H1 (cell line): ENCODE measurements at regions not wholly inside any gene's neighbourhood (a gene's known extent, or its start where the extent isn't known, plus 50 kb on each side); places are given as distances from the start of the nearest gene placed in this dataset.

Experiments
- CTCF ChIA-PET: fragments of 300-600 bp; sonication (Branson Sonifier 250); formaldehyde crosslinking; loops from one replicate; lab custom pipeline; 2021; ENCODE audit not compliant: partially characterized antibody; lab: Charles Lee
- POLR2A ChIA-PET: fragments of 300-600 bp; sonication (Branson Sonifier 250); formaldehyde crosslinking; loops from one replicate; lab custom pipeline; 2021; ENCODE audit warnings: inconsistent platforms; ENCODE audit not compliant: partially characterized antibody; lab: Charles Lee
- DNase-seq, 2 experiments: peaks; one replicate each; pipeline versions ENCODE4 v3.0.0 to v3.0.0-alpha.2; 2010 to 2022; ENCODE audit warnings: low spot score in 2 of 2, low read depth in 1 of 2, mixed read lengths in 1 of 2
- FAIRE-seq: peaks from 2 replicates; lab custom pipeline; 2011; peaks lifted over from hg19 to GRCh38; lab: Jason Lieb, UNC
- H2AFZ ChIP-seq: 2 replicates; pipeline ENCODE4 v1.8.1; 2012; ENCODE audit warnings: low read length, inconsistent platforms
- H2AK5ac ChIP-seq: 2 replicates; pipeline ENCODE4 v1.6.1; 2013; ENCODE audit warnings: low read depth, low read length
- H2BK120ac ChIP-seq: replicated peaks from 2 replicates; pipeline ENCODE3; 2013; ENCODE audit warnings: low read depth, low read length, inconsistent platforms
- H2BK12ac ChIP-seq: 2 replicates; pipeline ENCODE4 v1.6.1; 2013; ENCODE audit warnings: low read depth, low read length
- H2BK15ac ChIP-seq: 2 replicates; pipeline ENCODE4 v1.6.1; 2013; ENCODE audit warnings: low read length
- H2BK20ac ChIP-seq: 2 replicates; pipeline ENCODE4 v1.6.1; 2013; ENCODE audit warnings: low read length
- H2BK5ac ChIP-seq: 2 replicates; pipeline ENCODE4 v1.6.1; 2013; ENCODE audit warnings: low read depth, low read length
- H3K14ac ChIP-seq: 2 replicates; pipeline ENCODE4 v1.6.1; 2013; ENCODE audit warnings: inconsistent platforms; ENCODE audit not compliant: insufficient read length
- H3K18ac ChIP-seq: 2 replicates; pipeline ENCODE4 v1.6.1; 2013; ENCODE audit warnings: low read length; ENCODE audit errors: extremely low read depth
- H3K23ac ChIP-seq: 2 replicates; pipeline ENCODE4 v1.6.1; 2013; ENCODE audit warnings: inconsistent platforms; ENCODE audit not compliant: insufficient read length
- H3K23me2 ChIP-seq: 2 replicates; pipeline ENCODE4 v1.6.1; 2013; ENCODE audit warnings: low read depth, low read length
- H3K27ac ChIP-seq: 2 replicates; pipeline ENCODE4 v1.6.1; 2011; ENCODE audit warnings: low read depth, low read length, inconsistent platforms
- H3K27me3 ChIP-seq, 4 experiments: replicated peaks in 1 of 4; 1 replicate in 1 of 4; 2 replicates in 3 of 4; pipeline versions ENCODE4 v1.6.1 to v1.8.1; 2011 to 2013; ENCODE audit warnings: low read length in 3 of 4, mild to moderate bottlenecking in 3 of 4, inconsistent platforms in 2 of 4, mixed read lengths in 2 of 4, moderate library complexity in 1 of 4; ENCODE audit not compliant: control insufficient read depth in 3 of 4, insufficient read depth in 3 of 4; ENCODE audit errors: extremely low read depth in 1 of 4
- H3K36me3 ChIP-seq, 4 experiments: 2 replicates each; pipeline versions ENCODE4 v1.6.1 to v1.8.1; 2011 to 2013; ENCODE audit warnings: mild to moderate bottlenecking in 4 of 4, low read length in 3 of 4, moderate library complexity in 2 of 4, control low read depth in 1 of 4, inconsistent platforms in 1 of 4; ENCODE audit not compliant: insufficient read depth in 4 of 4, control insufficient read depth in 2 of 4
- H3K4ac ChIP-seq: replicated peaks from 2 replicates; pipeline ENCODE3; 2013; ENCODE audit warnings: low read length, low read depth, mixed read lengths, inconsistent platforms; ENCODE audit not compliant: insufficient read length
- H3K4me1 ChIP-seq, 4 experiments: replicated peaks in 1 of 4; 1 replicate in 1 of 4; 2 replicates in 3 of 4; pipeline versions ENCODE4 v1.6.1 to v1.8.1; 2011 to 2013; ENCODE audit warnings: low read length in 3 of 4, inconsistent platforms in 2 of 4, mixed read lengths in 1 of 4; ENCODE audit not compliant: insufficient read depth in 4 of 4, control insufficient read depth in 3 of 4
- H3K4me2 ChIP-seq, 2 experiments: 2 replicates each; pipeline versions ENCODE4 v1.6.1 to v1.8.1; 2011 to 2013; ENCODE audit warnings: low read depth in 2 of 2, low read length in 2 of 2, control low read depth in 1 of 2, inconsistent platforms in 1 of 2, mild to moderate bottlenecking in 1 of 2; ENCODE audit not compliant: insufficient read depth in 1 of 2
- H3K4me3 ChIP-seq, 4 experiments: fragments of 200-600, 300-600 bp in 1 of 4; sonication (generic), shearing (Covaris generic), sonication (Bioruptor Twin) in 1 of 4; 2 replicates each; pipeline versions ENCODE4 v1.5.1 to v1.8.1; 2011 to 2016; ENCODE audit warnings: low read length in 4 of 4, low read depth in 3 of 4, control low read depth in 2 of 4, inconsistent platforms in 2 of 4, mild to moderate bottlenecking in 2 of 4, mixed read lengths in 1 of 4, moderate library complexity in 1 of 4; ENCODE audit not compliant: insufficient read depth in 2 of 4; ENCODE audit errors: extremely low read depth in 1 of 4
- H3K56ac ChIP-seq: replicated peaks from 2 replicates; pipeline ENCODE3; 2013; ENCODE audit warnings: low read depth, mild to moderate bottlenecking, mixed read lengths, low read length, inconsistent platforms; ENCODE audit not compliant: insufficient read length
- H3K79me1 ChIP-seq: 2 replicates; pipeline ENCODE4 v1.6.1; 2013; ENCODE audit warnings: low read depth, low read length, control low read depth
- H3K79me2 ChIP-seq, 2 experiments: 2 replicates each; pipeline versions ENCODE4 v1.6.1 to v1.8.1; 2012 to 2013; ENCODE audit warnings: low read length in 2 of 2, mild to moderate bottlenecking in 2 of 2, inconsistent platforms in 1 of 2; ENCODE audit not compliant: insufficient read depth in 2 of 2, control insufficient read depth in 1 of 2
- H3K9ac ChIP-seq, 4 experiments: replicated peaks in 1 of 4; 1 replicate in 1 of 4; 2 replicates in 3 of 4; pipeline versions ENCODE4 v1.6.1 to v1.8.1; 2011 to 2013; ENCODE audit warnings: low read depth in 3 of 4, low read length in 3 of 4, control low read depth in 2 of 4, mild to moderate bottlenecking in 2 of 4, moderate library complexity in 2 of 4, inconsistent platforms in 1 of 4; ENCODE audit errors: extremely low read depth in 1 of 4
- H3K9me3 ChIP-seq, 2 experiments: 2 replicates each; pipeline versions ENCODE4 v1.6.1 to v1.8.1; 2012 to 2013; ENCODE audit warnings: mild to moderate bottlenecking in 2 of 2, moderate library complexity in 2 of 2, control low read depth in 1 of 2, inconsistent platforms in 1 of 2, low read depth in 1 of 2, low read length in 1 of 2, mixed read lengths in 1 of 2; ENCODE audit not compliant: insufficient read depth in 2 of 2
- H4K20me1 ChIP-seq, 2 experiments: replicated peaks in 1 of 2; 2 replicates each; pipeline versions ENCODE3 to v1.8.1; 2011 to 2013; ENCODE audit warnings: inconsistent platforms in 2 of 2, low read length in 2 of 2, mild to moderate bottlenecking in 1 of 2; ENCODE audit not compliant: insufficient read depth in 2 of 2, control insufficient read depth in 1 of 2
- H4K5ac ChIP-seq: 2 replicates; pipeline ENCODE4 v1.6.1; 2013; ENCODE audit warnings: low read length, low read depth, mixed read lengths, inconsistent platforms; ENCODE audit not compliant: insufficient read length
- H4K8ac ChIP-seq: 2 replicates; pipeline ENCODE4 v1.8.0; 2013; ENCODE audit warnings: mild to moderate bottlenecking, moderate library complexity, low read length, inconsistent platforms; ENCODE audit not compliant: insufficient read depth; ENCODE audit errors: extremely low read depth
- H4K91ac ChIP-seq: replicated peaks from 2 replicates; pipeline ENCODE3; 2013; ENCODE audit warnings: low read length, mixed read lengths, inconsistent platforms; ENCODE audit not compliant: insufficient read length
- SRF ChIP-seq: IDR thresholded peaks from 2 replicates; pipeline ENCODE4 v1.6.1; 2011; ENCODE audit warnings: mild to moderate bottlenecking, low read depth, low read length, moderate library complexity
- WGBS, 2 experiments: shearing (Covaris generic) in 1 of 2; methylation state at CpG; one replicate each; pipeline versions ENCODE4 v1.1.6 to v1.1.7; 2013 to 2015; ENCODE audit warnings: low lambda C conversion rate in 2 of 2, mixed read lengths in 2 of 2, inconsistent platforms in 1 of 2, low coverage in 1 of 2, missing lambda C conversion rate in 1 of 2; ENCODE audit not compliant: insufficient replicate concordance in 2 of 2, insufficient coverage in 1 of 2, insufficient read length in 1 of 2; ENCODE audit errors: extremely low coverage in 1 of 2, missing lambda C conversion rate in 1 of 2; 5-methylcytosine and 5-hydroxymethylcytosine counted together

GRCh38 chr2:150601280-150602038 lies 114.0 kb upstream of the RND3 start:
- no peaks in the 10 kb centered on the region for H4K20me1 ChIP-seq
- H2BK15ac ChIP-seq, result no peak overlapping the region
- H3K4me1 ChIP-seq, result no peaks in the 10 kb centered on the region
- POLR2A ChIA-PET, result no interaction called here
- H2AK5ac ChIP-seq, result no peak overlapping the region
- no peak overlapping the region for H3K14ac ChIP-seq
- no peak overlapping the region for H2BK120ac ChIP-seq
- H2BK20ac ChIP-seq, result no peak overlapping the region; the same call in 1 of the 2 replicates
- DNase-seq (no peak), FAIRE-seq (no peak)
- H3K9me3 ChIP-seq, result no peaks in the 10 kb centered on the region
- no peaks in the 10 kb centered on the region for H3K79me2 ChIP-seq
- no peak overlapping the region for H3K4ac ChIP-seq
- no peak overlapping the region for H2BK5ac ChIP-seq
- CTCF ChIA-PET, result interaction anchor here (0.9 to 2.7 kb wide), 8 partner anchors 7 to 637 kb away, joined by 3 to 16 read pairs (median 4); no protein-coding TSS in a partner anchor
- WGBS, 2 experiments, result 88% methylated on average over 6 of the region's 6 CpGs; no CpG with 5 or more reads in 1 of the 2 experiments
- H3K27ac ChIP-seq, result no peak overlapping the region
- H4K5ac ChIP-seq, result no peak overlapping the region
- H2BK12ac ChIP-seq, result no peak overlapping the region
- H3K4me3 ChIP-seq, result no peak overlapping the region
- H3K4me2 ChIP-seq, result no peak overlapping the region
- no peak overlapping the region for H3K18ac ChIP-seq
- H3K36me3 ChIP-seq, result no peaks in the 10 kb centered on the region
- no peaks in the 10 kb centered on the region for H3K23me2 ChIP-seq
- H3K79me1 ChIP-seq, result no peaks in the 10 kb centered on the region
- H3K56ac ChIP-seq, result no peak overlapping the region
- no peak overlapping the region for H3K9ac ChIP-seq
- no peak overlapping the region for H3K23ac ChIP-seq
- no peak overlapping the region for H4K91ac ChIP-seq
- no peak overlapping the region for H4K8ac ChIP-seq
- no peaks in the 10 kb centered on the region for H3K27me3 ChIP-seq
- H2AFZ ChIP-seq, result peak overlapping the region; percentile 83
- no peak for TF ChIP-seq SRF
